HFF-Myc (cell line): ENCODE measurements at regions not wholly inside any gene's neighbourhood (a gene's known extent, or its start where the extent isn't known, plus 50 kb on each side); places are given as distances from the start of the nearest gene placed in this dataset.

ENCODE experiments used
- DNase-seq: peaks from one replicate; pipeline ENCODE4 v3.0.0-alpha.2; 2011; ENCODE audit warnings: low read depth; ENCODE audit errors: extremely low read depth
- H3K4me3 ChIP-seq: replicated peaks from 2 replicates; pipeline ENCODE4 v1.5.1; 2011; ENCODE audit warnings: low read depth, mild to moderate bottlenecking, control low read depth, low read length
- CTCF ChIP-seq: IDR thresholded peaks from 2 replicates; pipeline ENCODE4 v1.5.1; 2012; ENCODE audit warnings: mild to moderate bottlenecking, low read depth, low read length, control low read depth; ENCODE audit errors: missing control alignments

GRCh38 chr12:4109826-4110225 is 163.7 kb upstream of the CCND2 start:
- TF ChIP-seq CTCF, result no peak
- no peak overlapping the region for H3K4me3 ChIP-seq
- DNase-seq, result no peak

- no peak for DNase-seq
- TF ChIP-seq CTCF, result no peak
- H3K4me3 ChIP-seq, result no peak overlapping the region
Measured at GRCh38 chr12:4108803-4109345, 164.7 kb upstream of the CCND2 start.

- H3K4me3 ChIP-seq, result no peak overlapping the region
- no peak for DNase-seq
- no peak for TF ChIP-seq CTCF
Measured at GRCh38 chr12:4107911-4108697, 165.5 kb upstream of the CCND2 start.

- no peak overlapping the region for H3K4me3 ChIP-seq
- DNase-seq, result no peak
Measured at GRCh38 chr12:4107436-4107878, 166.1 kb upstream of the CCND2 start.

GRCh38 chr12:4106621-4107020 is 166.9 kb upstream of the CCND2 start:
- TF ChIP-seq CTCF, result no peak
- no peak for DNase-seq
- no peak overlapping the region for H3K4me3 ChIP-seq

More at GRCh38 chr12:4107436-4107878, 166.1 kb upstream of the CCND2 start:
- TF ChIP-seq CTCF, result peak; percentile 69

GRCh38 chr12:4104722-4105244 is 168.8 kb upstream of the CCND2 start:
- H3K4me3 ChIP-seq, result no peak overlapping the region
- DNase-seq, result no peak
- TF ChIP-seq CTCF, result no peak
